A673 (cell line): ENCODE measurements at regions not wholly inside any gene's neighbourhood (a gene's known extent, or its start where the extent isn't known, plus 50 kb on each side); places are given as distances from the start of the nearest gene placed in this dataset.

ENCODE experiments used
- BruUV-seq: library from RNA; stranded (reverse); fragments of 400-500 nt; replicated peaks from 2 replicates; lab custom pipeline; 2021; lab: Mats Ljungman, UMichigan
- CTCF ChIA-PET: fragments of 300-600 bp; sonication (Branson Sonifier 250); formaldehyde crosslinking; loops from one replicate; lab custom pipeline; 2022; ENCODE audit warnings: antibody characterized with exemption; lab: Charles Lee
- POLR2A ChIA-PET: fragments of 300-600 bp; sonication (Branson Sonifier 250); formaldehyde crosslinking; loops from one replicate; lab custom pipeline; 2022; ENCODE audit warnings: antibody characterized with exemption; ENCODE audit not compliant: low non-redundant PET; lab: Charles Lee
- DNase-seq: peaks from one replicate; pipeline ENCODE4 v3.0.0-alpha.2; 2015; ENCODE audit warnings: low spot score
- H3K27ac ChIP-seq: fragments of 200-600 bp; sonication (generic); 2 replicates; pipeline ENCODE4 v1.5.1; 2016; ENCODE audit warnings: mixed run types, low read depth, mild to moderate bottlenecking, mixed read lengths, antibody characterized with exemption, low read length; ENCODE audit not compliant: poor library complexity, severe bottlenecking
- H3K27me3 ChIP-seq: fragments of 200-600 bp; sonication (generic); replicated peaks from 2 replicates; pipeline ENCODE4 v1.6.1; 2017; ENCODE audit warnings: mixed run types, low read depth, mild to moderate bottlenecking, mixed read lengths, antibody characterized with exemption, low read length; ENCODE audit not compliant: insufficient read depth, poor library complexity
- H3K36me3 ChIP-seq: fragments of 200-600 bp; sonication (generic); 2 replicates; pipeline ENCODE4 v1.6.1; 2016; ENCODE audit warnings: mixed run types, mild to moderate bottlenecking, mixed read lengths, antibody characterized with exemption, low read length; ENCODE audit not compliant: insufficient read depth, poor library complexity, severe bottlenecking
- H3K4me1 ChIP-seq: fragments of 200-600 bp; sonication (generic); 2 replicates; pipeline ENCODE4 v1.6.1; 2017; ENCODE audit warnings: mixed run types, mild to moderate bottlenecking, mixed read lengths, antibody characterized with exemption, low read length; ENCODE audit not compliant: insufficient read depth, poor library complexity, severe bottlenecking
- H3K4me3 ChIP-seq: fragments of 200-600 bp; sonication (generic); 2 replicates; pipeline ENCODE4 v1.5.1; 2016; ENCODE audit warnings: low read depth, mixed run types, mild to moderate bottlenecking, mixed read lengths, low read length; ENCODE audit not compliant: poor library complexity, severe bottlenecking
- H3K9me3 ChIP-seq: fragments of 200-600 bp; sonication (generic); 2 replicates; pipeline ENCODE4 v1.6.1; 2016; ENCODE audit warnings: mixed run types, low read depth, mild to moderate bottlenecking, mixed read lengths, antibody characterized with exemption, low read length; ENCODE audit not compliant: poor library complexity, severe bottlenecking
- CTCF ChIP-seq: fragments of 300-800, 200-600 bp; sonication (generic); conservative IDR thresholded peaks from 2 replicates; pipeline ENCODE4 v1.5.1; 2017; ENCODE audit warnings: low read depth, mild to moderate bottlenecking, antibody characterized with exemption, low read length, moderate library complexity, mixed read lengths
- EZH2 ChIP-seq: fragments of 200-600 bp; sonication (generic); IDR thresholded peaks from 2 replicates; pipeline ENCODE4 v1.6.1; 2017; ENCODE audit warnings: borderline replicate concordance, low read depth, mild to moderate bottlenecking, mixed read lengths, antibody characterized with exemption, low read length; ENCODE audit not compliant: poor library complexity, severe bottlenecking
- intact Hi-C: fragments of 100-400 bp; cut with micrococcal nuclease; formaldehyde crosslinking; loops from one replicate; pipeline ENCODE4 v1.10.0; 2022; ENCODE audit not compliant: unreplicated experiment

- no peaks in the 10 kb centered on the region for H3K4me1 ChIP-seq
- no peak for TF ChIP-seq CTCF
- no peak for TF ChIP-seq EZH2
- H3K9me3 ChIP-seq: no peaks in the 10 kb centered on the region
- intact Hi-C loops: no loop called here
- no peak overlapping the region for H3K4me3 ChIP-seq
- no peaks in the 10 kb centered on the region for H3K36me3 ChIP-seq
- H3K27me3 ChIP-seq: peaks cover 18% of the 10 kb centered on the region
- no peak overlapping the region for H3K27ac ChIP-seq
- DNase-seq: no peak
- POLR2A ChIA-PET: no interaction called here
- CTCF ChIA-PET: no interaction called here
- no TSS peak for BruUV-seq
Observed at GRCh38 chr16:86157616-86158247, 258.8 kb downstream of the IRF8 start.

- Histone ChIP-seq H3K4me1 (no peaks in the 10 kb centered on the region), H3K4me3 (no peak overlapping the region), H3K27ac (no peak overlapping the region), H3K36me3 (no peaks in the 10 kb centered on the region), H3K27me3 (peaks cover 18% of the 10 kb centered on the region), H3K9me3 (no peaks in the 10 kb centered on the region)
- ChIA-PET POLR2A (no interaction called here), CTCF (no interaction called here)
- intact Hi-C loops: no loop called here
- TF ChIP-seq CTCF (no peak), EZH2 (no peak)
- BruUV-seq: no TSS peak
- no peak for DNase-seq
Observed at GRCh38 chr16:86158688-86159360, 259.9 kb downstream of the IRF8 start.

GRCh38 chr16:86165479-86165878 is 266.5 kb downstream of the IRF8 start:
- Histone ChIP-seq H3K36me3 (no peaks in the 10 kb centered on the region), H3K4me1 (no peaks in the 10 kb centered on the region), H3K27ac (no peak overlapping the region), H3K9me3 (peaks cover 18% of the 10 kb centered on the region), H3K4me3 (no peak overlapping the region), H3K27me3 (peaks cover 38% of the 10 kb centered on the region)
- BruUV-seq: no TSS peak
- POLR2A ChIA-PET: no interaction called here
- intact Hi-C loops: no loop called here
- CTCF ChIA-PET: no interaction called here
- TF ChIP-seq EZH2 (no peak), CTCF (no peak)
- no peak for DNase-seq
